MCF 10A (cell line): ENCODE measurements at regions not wholly inside any gene's neighbourhood (a gene's known extent, or its start where the extent isn't known, plus 50 kb on each side); places are given as distances from the start of the nearest gene placed in this dataset.
"Not testable (repeated sequence)": the region's sequence is repeated elsewhere in the genome, so short reads cannot be mapped to it uniquely, and the experiment has no call there.

ENCODE experiments used
- BruUV-seq: library from RNA; stranded (reverse); fragments of 400-500 nt; replicated peaks from 2 replicates; lab custom pipeline; 2021; lab: Mats Ljungman, UMichigan
- CTCF ChIA-PET: fragments of 300-600 bp; sonication (Branson Sonifier 250); formaldehyde crosslinking; extraction: SDS; loops from one replicate; lab custom pipeline; 2021; ENCODE audit warnings: antibody characterized with exemption, inconsistent platforms; lab: Yijun Ruan, JAX
- POLR2A ChIA-PET: fragments of 300-600, 350-650 bp; sonication (Branson Sonifier 250); formaldehyde crosslinking; extraction: SDS; loops from one replicate; lab custom pipeline; 2020; ENCODE audit warnings: antibody characterized with exemption, inconsistent platforms; lab: Yijun Ruan, JAX
- DNase-seq: peaks from one replicate; pipeline ENCODE4 v3.0.0-alpha.2; 2018; ENCODE audit not compliant: unreplicated experiment
- H3K27ac Mint-ChIP-seq: one replicate; pipeline ENCODE4 v1.8.0; 2022; ENCODE audit warnings: mild to moderate bottlenecking, low read depth, mixed read lengths; ENCODE audit not compliant: unreplicated experiment
- H3K27me3 Mint-ChIP-seq: one replicate; pipeline ENCODE4 v1.8.0; 2022; ENCODE audit warnings: mixed read lengths; ENCODE audit not compliant: insufficient read depth, unreplicated experiment
- H3K36me3 Mint-ChIP-seq: one replicate; pipeline ENCODE4 v1.8.0; 2022; ENCODE audit warnings: mild to moderate bottlenecking, moderate library complexity, mixed read lengths; ENCODE audit not compliant: insufficient read depth, unreplicated experiment
- H3K4me1 Mint-ChIP-seq: one replicate; pipeline ENCODE4 v1.8.0; 2022; ENCODE audit warnings: mixed read lengths; ENCODE audit not compliant: insufficient read depth, unreplicated experiment
- H3K4me3 Mint-ChIP-seq: one replicate; pipeline ENCODE4 v1.8.0; 2022; ENCODE audit warnings: mild to moderate bottlenecking, moderate library complexity, mixed read lengths; ENCODE audit not compliant: unreplicated experiment
- H3K9me3 Mint-ChIP-seq: one replicate; pipeline ENCODE4 v1.8.0; 2022; ENCODE audit warnings: mixed read lengths; ENCODE audit not compliant: unreplicated experiment
- intact Hi-C: fragments of 100-400 bp; cut with micrococcal nuclease; formaldehyde crosslinking; loops from 2 replicates; pipeline ENCODE4 v1.14.1; 2022
- TF ChIP-seq, protein P1 (sequence below): fragments of 200-600 bp; IDR thresholded peaks from one replicate; pipeline ENCODE4 v1.8.0; 2022; ENCODE audit warnings: antibody characterized with exemption, mild to moderate bottlenecking; ENCODE audit not compliant: unreplicated experiment

DNA sequence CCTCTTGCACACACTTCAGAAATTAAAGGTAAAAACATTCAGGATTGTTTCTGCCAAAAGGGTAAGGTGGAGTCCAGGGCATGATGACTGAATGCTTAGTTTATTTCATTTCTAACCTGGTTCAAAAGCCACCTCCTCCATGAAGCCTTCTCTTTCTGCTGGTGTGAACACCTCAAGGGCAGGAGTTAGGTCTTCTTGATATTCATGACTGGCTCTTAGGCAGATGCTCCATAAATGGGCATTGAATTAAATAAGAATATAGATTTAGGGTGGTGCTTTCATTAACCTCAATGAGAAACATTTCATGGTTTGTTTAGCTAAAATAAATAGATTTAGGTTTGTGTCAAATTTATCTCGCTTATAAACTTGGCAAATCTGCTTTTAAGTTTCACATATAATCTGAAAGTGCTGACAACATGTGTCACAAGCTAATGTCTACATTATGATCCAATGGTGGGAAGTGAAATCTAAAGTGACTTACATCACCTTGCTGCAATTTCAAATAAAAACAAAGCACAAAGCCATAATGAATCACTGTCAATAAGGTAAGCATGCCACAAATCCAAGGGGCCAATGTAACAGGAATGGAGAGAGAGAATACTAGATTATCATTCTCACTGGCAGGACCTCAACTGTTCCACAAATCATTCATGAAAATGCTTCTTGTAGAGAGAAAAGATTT is 72.7 kb upstream of the GRIP1 start:
- Mint-ChIP-seq H3K4me1 (no peaks in the 10 kb centered on the region), H3K36me3 (peaks cover 6% of the 10 kb centered on the region), H3K27ac (no peak overlapping the region), H3K4me3 (no peak overlapping the region), H3K27me3 (peaks cover 61% of the 10 kb centered on the region), H3K9me3 (no peaks in the 10 kb centered on the region)
- TF ChIP-seq, protein P1, sequence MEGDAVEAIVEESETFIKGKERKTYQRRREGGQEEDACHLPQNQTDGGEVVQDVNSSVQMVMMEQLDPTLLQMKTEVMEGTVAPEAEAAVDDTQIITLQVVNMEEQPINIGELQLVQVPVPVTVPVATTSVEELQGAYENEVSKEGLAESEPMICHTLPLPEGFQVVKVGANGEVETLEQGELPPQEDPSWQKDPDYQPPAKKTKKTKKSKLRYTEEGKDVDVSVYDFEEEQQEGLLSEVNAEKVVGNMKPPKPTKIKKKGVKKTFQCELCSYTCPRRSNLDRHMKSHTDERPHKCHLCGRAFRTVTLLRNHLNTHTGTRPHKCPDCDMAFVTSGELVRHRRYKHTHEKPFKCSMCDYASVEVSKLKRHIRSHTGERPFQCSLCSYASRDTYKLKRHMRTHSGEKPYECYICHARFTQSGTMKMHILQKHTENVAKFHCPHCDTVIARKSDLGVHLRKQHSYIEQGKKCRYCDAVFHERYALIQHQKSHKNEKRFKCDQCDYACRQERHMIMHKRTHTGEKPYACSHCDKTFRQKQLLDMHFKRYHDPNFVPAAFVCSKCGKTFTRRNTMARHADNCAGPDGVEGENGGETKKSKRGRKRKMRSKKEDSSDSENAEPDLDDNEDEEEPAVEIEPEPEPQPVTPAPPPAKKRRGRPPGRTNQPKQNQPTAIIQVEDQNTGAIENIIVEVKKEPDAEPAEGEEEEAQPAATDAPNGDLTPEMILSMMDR: no peak
- intact Hi-C loops: no loop called here
- POLR2A ChIA-PET: no interaction called here
- peak; percentile 0 for DNase-seq
- BruUV-seq: no TSS peak
- CTCF ChIA-PET: interaction anchor here (0.9 kb wide), 1 partner anchor 57 kb away, joined by 3 read pairs; no protein-coding TSS in a partner anchor

DNA sequence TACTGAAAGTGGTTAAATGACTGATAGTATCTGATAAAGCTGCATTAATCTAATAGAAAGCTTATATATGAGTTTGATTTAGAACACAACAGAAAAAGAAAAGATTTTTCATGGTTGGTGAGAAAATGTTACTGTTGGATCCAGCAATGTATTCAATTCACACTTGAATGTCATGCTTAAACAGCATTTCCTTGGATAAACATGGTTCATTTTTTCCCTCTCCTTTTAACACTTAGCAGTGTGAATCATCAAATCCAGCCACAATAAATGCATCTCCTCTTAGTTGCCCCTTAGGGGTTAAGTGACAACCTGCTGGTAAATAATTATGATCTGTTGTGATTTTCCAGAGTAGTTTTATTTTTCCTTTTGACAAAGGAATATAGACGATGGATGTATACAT is 74.9 kb upstream of the GRIP1 start:
- CTCF ChIA-PET: interaction anchor here (0.7 kb wide), 1 partner anchor 10 kb away, joined by 3 read pairs; no protein-coding TSS in a partner anchor
- Mint-ChIP-seq H3K4me1 (no peaks in the 10 kb centered on the region), H3K27me3 (peaks cover 52% of the 10 kb centered on the region), H3K36me3 (peaks cover 6% of the 10 kb centered on the region), H3K4me3 (no peak overlapping the region), H3K27ac (no peak overlapping the region), H3K9me3 (no peaks in the 10 kb centered on the region)
- no peak for DNase-seq
- BruUV-seq: no TSS peak
- POLR2A ChIA-PET: no interaction called here
- intact Hi-C loops: no loop called here
- TF ChIP-seq, protein P1: no peak

DNA sequence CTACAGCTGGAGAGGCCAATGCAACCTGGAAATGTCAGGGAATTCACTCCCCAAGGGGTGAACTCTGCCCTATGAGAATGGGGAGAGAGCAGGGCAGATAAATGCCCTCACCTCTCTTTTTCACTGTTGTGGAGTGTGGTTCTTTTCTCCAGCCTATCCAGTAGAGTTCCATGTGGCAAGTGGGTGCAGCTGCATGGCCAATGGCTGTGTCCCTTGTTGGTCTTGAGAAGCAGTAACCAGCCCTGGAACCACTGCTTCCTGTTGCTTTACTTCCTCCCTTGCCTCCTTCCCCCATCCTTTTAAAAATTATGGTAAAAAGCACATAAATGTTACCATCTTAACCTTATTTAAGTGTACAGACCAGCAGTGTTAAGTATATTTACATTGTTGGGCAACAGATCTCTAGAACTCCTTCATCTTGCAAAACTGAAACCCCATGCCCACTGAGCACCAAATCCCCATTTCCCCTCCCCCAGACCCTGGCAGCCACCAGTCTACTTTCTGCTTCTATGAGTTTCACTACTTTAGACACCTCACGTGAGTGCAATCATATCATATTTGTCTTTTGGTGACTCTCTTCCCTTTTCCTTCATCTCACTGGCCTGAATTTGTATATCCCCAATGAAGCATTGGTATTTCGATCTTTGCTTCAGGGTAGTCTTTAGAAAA is 77.0 kb upstream of the GRIP1 start:
- H3K27me3 Mint-ChIP-seq: peaks cover 39% of the 10 kb centered on the region
- H3K4me3 Mint-ChIP-seq: no peak overlapping the region
- TF ChIP-seq, protein P1: no peak
- H3K36me3 Mint-ChIP-seq: peaks cover 6% of the 10 kb centered on the region
- H3K27ac Mint-ChIP-seq: no peak overlapping the region
- CTCF ChIA-PET: no interaction called here
- intact Hi-C loops: no loop called here
- no peaks in the 10 kb centered on the region for H3K4me1 Mint-ChIP-seq
- BruUV-seq: no TSS peak
- peaks cover 2% of the 10 kb centered on the region for H3K9me3 Mint-ChIP-seq
- POLR2A ChIA-PET: no interaction called here
- no peak for DNase-seq

DNA sequence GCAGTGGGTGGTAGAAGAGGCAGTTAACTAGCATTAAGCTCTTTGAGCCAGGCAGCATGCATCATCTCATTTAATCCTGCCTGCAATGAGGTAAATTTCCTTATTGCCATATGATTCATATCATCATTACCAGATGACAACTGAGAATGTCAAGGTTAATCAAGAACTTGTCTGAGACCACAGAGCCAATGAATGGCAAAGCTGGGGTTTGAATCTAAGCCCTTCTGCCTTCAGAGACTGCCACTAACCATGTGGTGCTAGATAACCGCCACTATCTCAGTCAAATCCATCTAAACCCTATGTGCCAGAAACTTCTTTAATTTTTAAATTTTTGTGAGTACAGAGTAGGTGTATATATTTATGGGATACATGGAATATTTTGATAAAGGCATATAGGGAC is 77.8 kb upstream of the GRIP1 start:
- BruUV-seq: no TSS peak
- DNase-seq: no peak
- no peak overlapping the region for H3K27ac Mint-ChIP-seq
- H3K4me1 Mint-ChIP-seq: no peaks in the 10 kb centered on the region
- ChIA-PET CTCF (no interaction called here), POLR2A (no interaction called here)
- H3K4me3 Mint-ChIP-seq: no peak overlapping the region
- TF ChIP-seq, protein P1: no peak
- intact Hi-C loops: no loop called here
- H3K27me3 Mint-ChIP-seq: peaks cover 39% of the 10 kb centered on the region
- peaks cover 7% of the 10 kb centered on the region for H3K9me3 Mint-ChIP-seq
- peaks cover 6% of the 10 kb centered on the region for H3K36me3 Mint-ChIP-seq

DNA sequence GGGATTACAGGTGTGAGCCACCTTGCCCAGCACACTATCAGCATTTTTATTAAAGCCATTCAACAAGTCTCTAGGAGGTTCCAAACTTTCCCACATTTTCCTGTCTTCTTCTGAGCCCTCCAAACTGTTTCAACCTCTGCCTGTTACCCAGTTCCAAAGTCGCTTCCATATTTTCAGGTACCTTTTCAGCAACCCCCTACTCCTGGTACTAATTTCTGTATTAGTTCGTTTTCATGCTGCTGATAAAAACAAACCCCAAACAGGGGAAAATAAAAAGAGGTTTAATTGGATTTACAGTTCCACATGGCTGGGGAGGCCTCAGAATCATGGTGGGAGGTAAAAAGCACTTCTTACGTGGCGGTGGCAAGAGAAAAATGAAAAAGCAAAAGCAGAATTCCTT is 81.2 kb upstream of the GRIP1 start:
- H3K4me1 Mint-ChIP-seq, BruUV-seq, intact Hi-C loops, POLR2A ChIA-PET, H3K36me3 Mint-ChIP-seq, H3K27ac Mint-ChIP-seq, DNase-seq, H3K4me3 Mint-ChIP-seq, H3K9me3 Mint-ChIP-seq: not testable (repeated sequence)
- CTCF ChIA-PET: interaction anchor here (0.6 to 1.2 kb wide), 2 partner anchors 12 to 102 kb away, joined by 3 to 4 read pairs; no protein-coding TSS in a partner anchor
- peaks cover 42% of the 10 kb centered on the region for H3K27me3 Mint-ChIP-seq
